ENCODE measurements at regions not wholly inside any gene's neighbourhood (a gene's known extent, or its start where the extent isn't known, plus 50 kb on each side); places are given as distances from the start of the nearest gene placed in this dataset.

DNA sequence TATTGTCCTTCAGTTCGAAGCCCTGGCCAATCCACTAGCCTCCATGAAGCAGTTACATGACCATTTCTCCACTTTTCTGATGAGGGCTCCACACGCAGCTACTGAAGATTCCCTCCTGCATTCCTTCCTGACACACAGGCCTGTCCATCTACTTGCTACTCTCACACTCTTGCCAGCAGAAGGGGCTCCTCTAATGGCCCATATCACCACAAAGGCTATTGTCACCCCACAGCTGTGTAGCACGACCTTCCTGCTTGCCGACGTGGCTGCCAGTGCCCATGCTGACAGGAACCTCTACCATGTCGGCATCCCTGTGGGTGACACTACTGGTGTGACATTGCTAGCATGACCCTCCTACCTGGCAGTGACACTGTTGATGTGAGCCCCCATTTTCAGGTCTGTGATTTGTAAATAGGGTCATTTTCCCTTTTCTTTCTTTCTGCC is 1528.6 kb upstream of the TPTE start:
- TF ChIP-seq, protein P1, sequence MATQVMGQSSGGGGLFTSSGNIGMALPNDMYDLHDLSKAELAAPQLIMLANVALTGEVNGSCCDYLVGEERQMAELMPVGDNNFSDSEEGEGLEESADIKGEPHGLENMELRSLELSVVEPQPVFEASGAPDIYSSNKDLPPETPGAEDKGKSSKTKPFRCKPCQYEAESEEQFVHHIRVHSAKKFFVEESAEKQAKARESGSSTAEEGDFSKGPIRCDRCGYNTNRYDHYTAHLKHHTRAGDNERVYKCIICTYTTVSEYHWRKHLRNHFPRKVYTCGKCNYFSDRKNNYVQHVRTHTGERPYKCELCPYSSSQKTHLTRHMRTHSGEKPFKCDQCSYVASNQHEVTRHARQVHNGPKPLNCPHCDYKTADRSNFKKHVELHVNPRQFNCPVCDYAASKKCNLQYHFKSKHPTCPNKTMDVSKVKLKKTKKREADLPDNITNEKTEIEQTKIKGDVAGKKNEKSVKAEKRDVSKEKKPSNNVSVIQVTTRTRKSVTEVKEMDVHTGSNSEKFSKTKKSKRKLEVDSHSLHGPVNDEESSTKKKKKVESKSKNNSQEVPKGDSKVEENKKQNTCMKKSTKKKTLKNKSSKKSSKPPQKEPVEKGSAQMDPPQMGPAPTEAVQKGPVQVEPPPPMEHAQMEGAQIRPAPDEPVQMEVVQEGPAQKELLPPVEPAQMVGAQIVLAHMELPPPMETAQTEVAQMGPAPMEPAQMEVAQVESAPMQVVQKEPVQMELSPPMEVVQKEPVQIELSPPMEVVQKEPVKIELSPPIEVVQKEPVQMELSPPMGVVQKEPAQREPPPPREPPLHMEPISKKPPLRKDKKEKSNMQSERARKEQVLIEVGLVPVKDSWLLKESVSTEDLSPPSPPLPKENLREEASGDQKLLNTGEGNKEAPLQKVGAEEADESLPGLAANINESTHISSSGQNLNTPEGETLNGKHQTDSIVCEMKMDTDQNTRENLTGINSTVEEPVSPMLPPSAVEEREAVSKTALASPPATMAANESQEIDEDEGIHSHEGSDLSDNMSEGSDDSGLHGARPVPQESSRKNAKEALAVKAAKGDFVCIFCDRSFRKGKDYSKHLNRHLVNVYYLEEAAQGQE (IDR thresholded peaks at IDR 0.05; ENCODE audit: low read depth, low read length): no peak
- no peak for TF ChIP-seq RCOR1 (IDR thresholded peaks at IDR 0.05; ENCODE audit: low read length)
- no peak for TF ChIP-seq SMC3 (IDR thresholded peaks at IDR 0.05; ENCODE audit: low read depth, low read length)
- TF ChIP-seq, protein P2, sequence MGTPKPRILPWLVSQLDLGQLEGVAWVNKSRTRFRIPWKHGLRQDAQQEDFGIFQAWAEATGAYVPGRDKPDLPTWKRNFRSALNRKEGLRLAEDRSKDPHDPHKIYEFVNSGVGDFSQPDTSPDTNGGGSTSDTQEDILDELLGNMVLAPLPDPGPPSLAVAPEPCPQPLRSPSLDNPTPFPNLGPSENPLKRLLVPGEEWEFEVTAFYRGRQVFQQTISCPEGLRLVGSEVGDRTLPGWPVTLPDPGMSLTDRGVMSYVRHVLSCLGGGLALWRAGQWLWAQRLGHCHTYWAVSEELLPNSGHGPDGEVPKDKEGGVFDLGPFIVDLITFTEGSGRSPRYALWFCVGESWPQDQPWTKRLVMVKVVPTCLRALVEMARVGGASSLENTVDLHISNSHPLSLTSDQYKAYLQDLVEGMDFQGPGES (IDR thresholded peaks at IDR 0.05; ENCODE audit: low read depth, low read length): no peak
- TF ChIP-seq, protein P3, sequence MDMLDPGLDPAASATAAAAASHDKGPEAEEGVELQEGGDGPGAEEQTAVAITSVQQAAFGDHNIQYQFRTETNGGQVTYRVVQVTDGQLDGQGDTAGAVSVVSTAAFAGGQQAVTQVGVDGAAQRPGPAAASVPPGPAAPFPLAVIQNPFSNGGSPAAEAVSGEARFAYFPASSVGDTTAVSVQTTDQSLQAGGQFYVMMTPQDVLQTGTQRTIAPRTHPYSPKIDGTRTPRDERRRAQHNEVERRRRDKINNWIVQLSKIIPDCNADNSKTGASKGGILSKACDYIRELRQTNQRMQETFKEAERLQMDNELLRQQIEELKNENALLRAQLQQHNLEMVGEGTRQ (IDR thresholded peaks at IDR 0.05; ENCODE audit: borderline replicate concordance, low read depth, low read length): no peak
- no peak for TF ChIP-seq NFIC (IDR thresholded peaks at IDR 0.05; ENCODE audit: borderline replicate concordance)
- no peak for TF ChIP-seq FOXM1 (IDR thresholded peaks at IDR 0.05; ENCODE audit: low read depth)
- no peak for TF ChIP-seq GATA2 (CRISPR knock-in tag; IDR thresholded peaks at IDR 0.05)
- no peak for TF ChIP-seq RFX5 (IDR thresholded peaks at IDR 0.05; ENCODE audit: low read length)
- TF ChIP-seq RXRA (IDR thresholded peaks at IDR 0.05; ENCODE audit: borderline replicate concordance, low read depth): no peak
- CTCF ChIA-PET: no interaction called here

DNA sequence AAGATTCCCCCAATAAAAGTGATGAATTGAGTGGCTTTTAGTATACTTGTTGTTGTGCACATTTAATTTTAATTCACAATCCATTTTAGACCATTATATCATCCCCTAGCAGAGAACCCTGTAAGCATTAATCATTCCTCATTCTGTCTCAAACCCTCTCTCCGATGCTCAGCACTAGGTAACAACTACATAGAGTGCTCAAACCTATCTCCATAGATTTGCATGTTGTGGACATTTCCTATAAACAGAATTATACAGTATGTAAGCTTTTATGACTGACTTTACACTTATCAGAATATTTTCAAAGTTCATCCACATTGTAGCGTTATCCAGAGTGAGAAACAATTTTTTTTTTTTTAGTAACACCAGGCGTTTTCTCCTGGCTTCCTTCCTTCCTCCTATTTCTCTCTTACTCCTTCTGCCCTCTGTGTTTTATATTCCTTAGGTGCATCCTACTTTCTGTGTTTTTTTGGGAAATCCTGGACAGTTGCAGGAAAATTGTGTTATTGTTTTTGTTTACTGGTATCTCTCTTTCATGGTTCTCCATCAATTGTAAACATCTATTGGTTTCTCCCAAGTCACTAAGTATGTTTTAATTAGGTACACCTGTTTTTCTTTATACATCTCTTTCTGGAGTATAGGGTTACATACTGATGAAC is 1528.0 kb upstream of the TPTE start:
- ChIA-PET POLR2A (no interaction called here), CTCF (no interaction called here)
- H3K27me3 ChIP-seq (ENCODE audit: insufficient read depth): peaks cover 28% of the 10 kb centered on the region; the same call in 1 of the 2 replicates
- H3K79me2 ChIP-seq (ENCODE audit: insufficient read depth): no peaks in the 10 kb centered on the region
- no peak overlapping the region for H2AFZ ChIP-seq (ENCODE audit: low read depth)
- no peak overlapping the region for H3K4me3 ChIP-seq (ENCODE audit: low read depth in 2 of 2, low read length in 1 of 2)
- WGBS (ENCODE audit: low lambda C conversion rate): 3% methylated on average over 3 of the region's 3 CpGs
- H3K9me2 ChIP-seq: no peaks in the 10 kb centered on the region
- no peaks in the 10 kb centered on the region for H3K36me3 ChIP-seq (replicated peaks in 1 of 2; ENCODE audit: control insufficient read depth in 1 of 2, insufficient read depth in 2 of 2, low read length in 1 of 2)
- H3K4me1 ChIP-seq (ENCODE audit: control insufficient read depth in 1 of 2, insufficient read depth in 2 of 2, low read depth in 1 of 2, low read length in 1 of 2): no peaks in the 10 kb centered on the region
- DNase-seq: no peak
- no peaks in the 10 kb centered on the region for H3K9me3 ChIP-seq
- H3K27ac ChIP-seq (ENCODE audit: low read depth in 2 of 2, low read length in 1 of 2): no peak overlapping the region
- H3K4me2 ChIP-seq: no peak overlapping the region
- H3F3A ChIP-seq (replicated peaks; ENCODE audit: insufficient read depth): no peaks in the 10 kb centered on the region
- H4K20me1 ChIP-seq (ENCODE audit: insufficient read depth): no peaks in the 10 kb centered on the region
- no peak overlapping the region for H3K9ac ChIP-seq
- TF ChIP-seq, protein P2 (IDR thresholded peaks at IDR 0.05; ENCODE audit: low read depth, low read length): no peak
- TF ChIP-seq FOXJ3 (CRISPR knock-in tag; IDR thresholded peaks at IDR 0.05) (no peak), ELF1 (IDR thresholded peaks at IDR 0.05) (no peak), GABPA (IDR thresholded peaks at IDR 0.05; ENCODE audit: low read depth) (no peak), NRF1 (IDR thresholded peaks at IDR 0.05; ENCODE audit: low read depth, low read length) (no peak), RXRA (IDR thresholded peaks at IDR 0.05; ENCODE audit: borderline replicate concordance, low read depth) (no peak), MEF2A (IDR thresholded peaks at IDR 0.05; ENCODE audit: borderline replicate concordance, low read depth) (no peak), TEAD4 (IDR thresholded peaks at IDR 0.05; ENCODE audit: borderline replicate concordance, insufficient read depth) (no peak), FOSL2 (IDR thresholded peaks at IDR 0.05; ENCODE audit: borderline replicate concordance, low read depth) (no peak), YY1 (IDR thresholded peaks at IDR 0.05; ENCODE audit: low read depth) (no peak), SMC3 (IDR thresholded peaks at IDR 0.05; ENCODE audit: low read depth, low read length) (no peak)
- TF ChIP-seq, protein P4, sequence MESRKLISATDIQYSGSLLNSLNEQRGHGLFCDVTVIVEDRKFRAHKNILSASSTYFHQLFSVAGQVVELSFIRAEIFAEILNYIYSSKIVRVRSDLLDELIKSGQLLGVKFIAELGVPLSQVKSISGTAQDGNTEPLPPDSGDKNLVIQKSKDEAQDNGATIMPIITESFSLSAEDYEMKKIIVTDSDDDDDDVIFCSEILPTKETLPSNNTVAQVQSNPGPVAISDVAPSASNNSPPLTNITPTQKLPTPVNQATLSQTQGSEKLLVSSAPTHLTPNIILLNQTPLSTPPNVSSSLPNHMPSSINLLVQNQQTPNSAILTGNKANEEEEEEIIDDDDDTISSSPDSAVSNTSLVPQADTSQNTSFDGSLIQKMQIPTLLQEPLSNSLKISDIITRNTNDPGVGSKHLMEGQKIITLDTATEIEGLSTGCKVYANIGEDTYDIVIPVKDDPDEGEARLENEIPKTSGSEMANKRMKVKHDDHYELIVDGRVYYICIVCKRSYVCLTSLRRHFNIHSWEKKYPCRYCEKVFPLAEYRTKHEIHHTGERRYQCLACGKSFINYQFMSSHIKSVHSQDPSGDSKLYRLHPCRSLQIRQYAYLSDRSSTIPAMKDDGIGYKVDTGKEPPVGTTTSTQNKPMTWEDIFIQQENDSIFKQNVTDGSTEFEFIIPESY (IDR thresholded peaks at IDR 0.05; ENCODE audit: borderline replicate concordance, low read depth): no peak

More for the DNA sequence above, 1528.6 kb upstream of the TPTE start:
- Histone ChIP-seq H3F3A (replicated peaks; ENCODE audit: insufficient read depth) (no peaks in the 10 kb centered on the region), H2AFZ (ENCODE audit: low read depth) (no peak overlapping the region), H3K4me3 (ENCODE audit: low read depth in 2 of 2, low read length in 1 of 2) (no peak overlapping the region), H3K9me2 (no peaks in the 10 kb centered on the region), H3K27me3 (ENCODE audit: insufficient read depth) (peaks cover 28% of the 10 kb centered on the region; the same call in 1 of the 2 replicates), H3K9ac (no peak overlapping the region), H3K4me2 (no peak overlapping the region), H3K79me2 (ENCODE audit: insufficient read depth) (no peaks in the 10 kb centered on the region), H3K9me3 (no peaks in the 10 kb centered on the region), H4K20me1 (ENCODE audit: insufficient read depth) (no peaks in the 10 kb centered on the region), H3K4me1 (ENCODE audit: control insufficient read depth in 1 of 2, insufficient read depth in 2 of 2, low read depth in 1 of 2, low read length in 1 of 2) (no peaks in the 10 kb centered on the region), H3K36me3 (replicated peaks in 1 of 2; ENCODE audit: control insufficient read depth in 1 of 2, insufficient read depth in 2 of 2, low read length in 1 of 2) (no peaks in the 10 kb centered on the region), H3K27ac (ENCODE audit: low read depth in 2 of 2, low read length in 1 of 2) (no peak overlapping the region)
- no peak for DNase-seq
- 5% methylated on average over 6 of the region's 6 CpGs for WGBS (ENCODE audit: low lambda C conversion rate)
- POLR2A ChIA-PET: no interaction called here

Measured in SK-N-SH (cell line).